Activated CD8-positive, alpha-beta memory T cell treated with anti-CD3 and anti-CD28 coated beads for 1 hour (primary cell): ENCODE measurements at regions not wholly inside any gene's neighbourhood (a gene's known extent, or its start where the extent isn't known, plus 50 kb on each side); places are given as distances from the start of the nearest gene placed in this dataset.

Experiments used
- DNase-seq, 2 donors: peaks; one replicate each; pipeline ENCODE4 v3.0.0-alpha.2; 2020; ENCODE audit warnings: low read depth in 1 of 2; ENCODE audit errors: extremely low read depth in 1 of 2

- no peak for DNase-seq
Measured at GRCh38 chr9:99282406-99282805, 60.3 kb downstream of the SEC61B start.

- DNase-seq: no peak
Measured at GRCh38 chr9:99285965-99286364, 63.9 kb downstream of the SEC61B start.

- no peak for DNase-seq
Measured at GRCh38 chr9:99286536-99286935, 64.5 kb downstream of the SEC61B start.

GRCh38 chr9:99287641-99288040, 65.6 kb downstream of the SEC61B start:
- no peak for DNase-seq

GRCh38 chr9:99288830-99289229, 66.7 kb downstream of the SEC61B start:
- no peak for DNase-seq

GRCh38 chr9:99294850-99295461, 72.9 kb downstream of the SEC61B start:
- no peak for DNase-seq

- DNase-seq: no peak
Measured at GRCh38 chr9:99296291-99296951, 74.3 kb downstream of the SEC61B start.

- no peak for DNase-seq
Measured at GRCh38 chr9:99298614-99299013, 76.5 kb downstream of the SEC61B start.

GRCh38 chr9:99299211-99300102, 77.4 kb downstream of the SEC61B start:
- DNase-seq: no peak

GRCh38 chr9:99300103-99300439, 78.0 kb downstream of the SEC61B start:
- DNase-seq: no peak

- DNase-seq: no peak
Measured at GRCh38 chr9:99300603-99301002, 78.5 kb downstream of the SEC61B start.

GRCh38 chr9:99303177-99303576, 81.1 kb downstream of the SEC61B start:
- DNase-seq: no peak

- no peak for DNase-seq
Measured at GRCh38 chr9:99305124-99305523, 83.0 kb downstream of the SEC61B start.

GRCh38 chr9:99305820-99306811, 84.0 kb downstream of the SEC61B start:
- DNase-seq: no peak

GRCh38 chr9:99307851-99308250, 85.8 kb downstream of the SEC61B start:
- no peak for DNase-seq

GRCh38 chr9:99309141-99309939, 87.3 kb downstream of the SEC61B start:
- no peak for DNase-seq

- no peak for DNase-seq
Measured at GRCh38 chr9:99312736-99313135, 90.7 kb downstream of the SEC61B start.

- no peak for DNase-seq
Measured at GRCh38 chr9:99319048-99319447, 97.0 kb downstream of the SEC61B start.

- DNase-seq: no peak
Measured at GRCh38 chr9:99322299-99322698, 100.2 kb downstream of the SEC61B start.
